Neural progenitor cell (in vitro differentiated cells): ENCODE measurements at regions not wholly inside any gene's neighbourhood (a gene's known extent, or its start where the extent isn't known, plus 50 kb on each side); places are given as distances from the start of the nearest gene placed in this dataset.
"Not testable (repeated sequence)": the region's sequence is repeated elsewhere in the genome, so short reads cannot be mapped to it uniquely, and the experiment has no call there.

Experiments used
- DNase-seq: peaks from one replicate; pipeline ENCODE4 v3.0.0-alpha.2; 2016; ENCODE audit warnings: low spot score
- H2AFZ ChIP-seq: fragments of 200-600 bp; sonication (generic); replicated peaks from 2 replicates; pipeline ENCODE4 v1.6.1; 2016; ENCODE audit warnings: antibody characterized with exemption
- H3F3A ChIP-seq: fragments of 200-600 bp; sonication (generic); 2 replicates; pipeline ENCODE4 v1.6.1; 2016; ENCODE audit warnings: antibody characterized with exemption, low read depth
- H3K27ac ChIP-seq: fragments of 200-600 bp; sonication (generic); 2 replicates; pipeline ENCODE4 v1.5.1; 2016; ENCODE audit warnings: mild to moderate bottlenecking
- H3K27me3 ChIP-seq: fragments of 200-600 bp; sonication (generic); 2 replicates; pipeline ENCODE4 v1.6.1; 2016; ENCODE audit warnings: mild to moderate bottlenecking, moderate library complexity
- H3K36me3 ChIP-seq: fragments of 200-600 bp; sonication (generic); 2 replicates; pipeline ENCODE4 v1.5.1; 2016
- H3K4me1 ChIP-seq: fragments of 200-600 bp; sonication (generic); 2 replicates; pipeline ENCODE4 v1.6.1; 2016; ENCODE audit warnings: mixed run types
- H3K4me2 ChIP-seq: fragments of 200-600 bp; sonication (generic); 2 replicates; pipeline ENCODE4 v1.6.1; 2016
- H3K4me3 ChIP-seq: fragments of 200-600 bp; sonication (generic); 2 replicates; pipeline ENCODE4 v1.5.1; 2016
- H3K79me2 ChIP-seq: fragments of 200-600 bp; sonication (generic); 2 replicates; pipeline ENCODE4 v1.6.1; 2016; ENCODE audit warnings: low read depth
- H3K9ac ChIP-seq: fragments of 200-600 bp; sonication (generic); 2 replicates; pipeline ENCODE4 v1.6.1; 2016
- H3K9me3 ChIP-seq: fragments of 200-600 bp; sonication (generic); 2 replicates; pipeline ENCODE4 v1.5.1; 2016; ENCODE audit warnings: low read depth
- H4K20me1 ChIP-seq: fragments of 200-600 bp; sonication (generic); 2 replicates; pipeline ENCODE4 v1.6.1; 2016; ENCODE audit warnings: low read depth
- H3K27ac Mint-ChIP-seq: 3 replicates; pipeline ENCODE4 v1.8.0; 2021; ENCODE audit warnings: mixed read lengths
- H3K27me3 Mint-ChIP-seq: 2 replicates; pipeline ENCODE4 v1.8.0; 2022; ENCODE audit warnings: low read depth, mild to moderate bottlenecking, inconsistent platforms, moderate library complexity, mixed read lengths; ENCODE audit not compliant: insufficient read depth
- H3K36me3 Mint-ChIP-seq: 3 replicates; pipeline ENCODE4 v1.8.0; 2021; ENCODE audit warnings: mixed read lengths
- H3K4me1 Mint-ChIP-seq: 3 replicates; pipeline ENCODE4 v1.8.0; 2021; ENCODE audit warnings: mixed read lengths
- H3K4me3 Mint-ChIP-seq: 3 replicates; pipeline ENCODE4 v1.8.0; 2021; ENCODE audit warnings: mild to moderate bottlenecking, moderate library complexity, mixed read lengths
- H3K9me3 Mint-ChIP-seq: 3 replicates; pipeline ENCODE4 v1.8.0; 2020; ENCODE audit warnings: mixed read lengths
- CTCF ChIP-seq: fragments of 200-600 bp; sonication (generic); IDR thresholded peaks from 2 replicates; pipeline ENCODE4 v1.5.1; 2017; ENCODE audit warnings: antibody characterized with exemption, mild to moderate bottlenecking
- EZH2 ChIP-seq: fragments of 200-600 bp; sonication (generic); IDR thresholded peaks from 2 replicates; pipeline ENCODE4 v1.6.1; 2017; ENCODE audit warnings: antibody characterized with exemption, mild to moderate bottlenecking, moderate library complexity
- EZH2phosphoT487 ChIP-seq: fragments of 200-600 bp; sonication (generic); IDR thresholded peaks from 2 replicates; pipeline ENCODE4 v1.6.1; 2017; ENCODE audit warnings: antibody characterized with exemption

GRCh38 chr11:37259734-37260133 is 661.7 kb upstream of the RAG2 start:
- Histone ChIP-seq H3K4me1 (peaks cover 11% of the 10 kb centered on the region), H3K4me2 (no peak overlapping the region), H3K9me3 (no peaks in the 10 kb centered on the region), H2AFZ (no peak overlapping the region), H4K20me1 (no peaks in the 10 kb centered on the region), H3K79me2 (no peaks in the 10 kb centered on the region), H3K27ac (no peak overlapping the region), H3K9ac (no peak overlapping the region), H3F3A (no peaks in the 10 kb centered on the region), H3K36me3 (no peaks in the 10 kb centered on the region), H3K27me3 (no peaks in the 10 kb centered on the region), H3K4me3 (no peak overlapping the region)
- no peak overlapping the region for H3K27ac Mint-ChIP-seq
- H3K4me3 Mint-ChIP-seq: no peak overlapping the region
- no peaks in the 10 kb centered on the region for H3K27me3 Mint-ChIP-seq
- TF ChIP-seq EZH2phosphoT487 (no peak), CTCF (no peak), EZH2 (no peak)
- no peak for DNase-seq
- no peaks in the 10 kb centered on the region for H3K4me1 Mint-ChIP-seq
- H3K36me3 Mint-ChIP-seq: no peaks in the 10 kb centered on the region
- H3K9me3 Mint-ChIP-seq: no peaks in the 10 kb centered on the region

- H3K36me3 Mint-ChIP-seq: no peaks in the 10 kb centered on the region
- H3K79me2 ChIP-seq: no peaks in the 10 kb centered on the region
- no peak for TF ChIP-seq CTCF
- no peak for TF ChIP-seq EZH2
- no peak for TF ChIP-seq EZH2phosphoT487
- no peaks in the 10 kb centered on the region for H3K36me3 ChIP-seq
- DNase-seq: no peak
- H3K4me3 ChIP-seq: no peak overlapping the region
- H3K4me1 Mint-ChIP-seq: no peaks in the 10 kb centered on the region
- no peaks in the 10 kb centered on the region for H4K20me1 ChIP-seq
- no peak overlapping the region for H3K27ac Mint-ChIP-seq
- no peak overlapping the region for H3K9ac ChIP-seq
- no peaks in the 10 kb centered on the region for H3F3A ChIP-seq
- H3K27me3 Mint-ChIP-seq: peaks cover 5% of the 10 kb centered on the region
- no peaks in the 10 kb centered on the region for H3K27me3 ChIP-seq
- H2AFZ ChIP-seq: no peak overlapping the region
- no peak overlapping the region for H3K27ac ChIP-seq
- peaks cover 3% of the 10 kb centered on the region for H3K9me3 Mint-ChIP-seq
- no peak overlapping the region for H3K4me2 ChIP-seq
- H3K9me3 ChIP-seq: no peaks in the 10 kb centered on the region
- no peaks in the 10 kb centered on the region for H3K4me1 ChIP-seq
- H3K4me3 Mint-ChIP-seq: no peak overlapping the region
Measured at GRCh38 chr11:37248145-37248544, 650.1 kb upstream of the RAG2 start.

GRCh38 chr11:37246092-37246491 is 648.1 kb upstream of the RAG2 start:
- not testable (repeated sequence) for H3K4me2 ChIP-seq, H3K79me2 ChIP-seq, H3K27ac ChIP-seq, H4K20me1 ChIP-seq, H3K27ac Mint-ChIP-seq, H3F3A ChIP-seq, H3K4me3 Mint-ChIP-seq, H3K4me1 Mint-ChIP-seq, H3K36me3 ChIP-seq, H3K4me3 ChIP-seq, H3K9ac ChIP-seq, H3K36me3 Mint-ChIP-seq, H2AFZ ChIP-seq, H3K27me3 ChIP-seq, H3K9me3 ChIP-seq, DNase-seq, H3K4me1 ChIP-seq, H3K27me3 Mint-ChIP-seq, H3K9me3 Mint-ChIP-seq

- Mint-ChIP-seq H3K27ac (no peak overlapping the region), H3K36me3 (no peaks in the 10 kb centered on the region), H3K4me3 (no peak overlapping the region), H3K9me3 (no peaks in the 10 kb centered on the region), H3K4me1 (no peaks in the 10 kb centered on the region), H3K27me3 (peaks cover 2% of the 10 kb centered on the region)
- Histone ChIP-seq H2AFZ (no peak overlapping the region), H3K27ac (no peak overlapping the region), H3K36me3 (no peaks in the 10 kb centered on the region), H3K4me1 (no peaks in the 10 kb centered on the region), H3K9ac (no peak overlapping the region), H3K9me3 (no peaks in the 10 kb centered on the region), H4K20me1 (no peaks in the 10 kb centered on the region), H3K79me2 (no peaks in the 10 kb centered on the region), H3K4me2 (no peak overlapping the region), H3F3A (no peaks in the 10 kb centered on the region), H3K27me3 (no peaks in the 10 kb centered on the region), H3K4me3 (no peak overlapping the region)
- TF ChIP-seq CTCF: peak; percentile 36
- no peak for TF ChIP-seq EZH2phosphoT487
- TF ChIP-seq EZH2: no peak
- DNase-seq: no peak
Measured at GRCh38 chr11:37230865-37231264, 632.8 kb upstream of the RAG2 start.
